Natural killer cell (primary cell): ENCODE measurements at regions not wholly inside any gene's neighbourhood (a gene's known extent, or its start where the extent isn't known, plus 50 kb on each side); places are given as distances from the start of the nearest gene placed in this dataset.

Source experiments
- ATAC-seq, 3 donors: fragments of 150-1000 bp in 2 of 3; fragments of 200-7000 bp in 1 of 3; cut with Tn5 transposase; 1 replicate in 1 of 3; 2 replicates in 2 of 3; pipeline ENCODE4 v1.10.0; 2021; ENCODE audit warnings: mild to moderate bottlenecking in 2 of 3, moderate library complexity in 2 of 3
- DNase-seq, 2 donors: peaks; one replicate each; pipeline versions ENCODE4 v3.0.0 to v3.0.0-alpha.2; 2013 to 2021; ENCODE audit warnings: mixed read lengths in 1 of 2
- H3K27ac ChIP-seq: one replicate; pipeline ENCODE4 v1.5.1; 2013; ENCODE audit warnings: mild to moderate bottlenecking, low read length
- H3K27me3 ChIP-seq: one replicate; pipeline ENCODE4 v1.6.1; 2013; ENCODE audit warnings: low read length; ENCODE audit not compliant: control insufficient read depth, insufficient read depth
- H3K36me3 ChIP-seq: one replicate; pipeline ENCODE4 v1.6.1; 2013; ENCODE audit warnings: low read length; ENCODE audit not compliant: control insufficient read depth, insufficient read depth
- H3K4me1 ChIP-seq: one replicate; pipeline ENCODE4 v1.6.1; 2013; ENCODE audit warnings: low read length; ENCODE audit not compliant: control insufficient read depth, insufficient read depth
- H3K4me3 ChIP-seq: one replicate; pipeline ENCODE4 v1.5.1; 2013; ENCODE audit warnings: low read length
- H3K9me3 ChIP-seq: one replicate; pipeline ENCODE4 v1.6.1; 2013; ENCODE audit warnings: low read length; ENCODE audit not compliant: control insufficient read depth, insufficient read depth
- H3K27ac Mint-ChIP-seq, 2 donors: one replicate each; pipeline ENCODE4 v1.8.0; 2022; ENCODE audit warnings: mild to moderate bottlenecking in 2 of 2, mixed read lengths in 2 of 2, moderate library complexity in 1 of 2
- H3K27me3 Mint-ChIP-seq, 2 donors: one replicate each; pipeline ENCODE4 v1.8.0; 2022; ENCODE audit warnings: low read depth in 2 of 2, mixed read lengths in 2 of 2
- H3K36me3 Mint-ChIP-seq: one replicate; pipeline ENCODE4 v1.8.0; 2022; ENCODE audit warnings: mixed read lengths
- H3K4me1 Mint-ChIP-seq, 2 donors: one replicate each; pipeline ENCODE4 v1.8.0; 2022; ENCODE audit warnings: mixed read lengths in 2 of 2
- H3K4me3 Mint-ChIP-seq: one replicate; pipeline ENCODE4 v1.8.0; 2022; ENCODE audit warnings: mild to moderate bottlenecking, moderate library complexity, mixed read lengths
- H3K9me3 Mint-ChIP-seq, 2 donors: one replicate each; pipeline ENCODE4 v1.8.0; 2022; ENCODE audit warnings: mixed read lengths in 2 of 2
- WGBS: methylation state at CpG from one replicate; pipeline ENCODE4 v1.1.7; 2013; ENCODE audit warnings: missing lambda C conversion rate; ENCODE audit not compliant: insufficient coverage; 5-methylcytosine and 5-hydroxymethylcytosine counted together
- intact Hi-C: fragments of 100-400 bp; cut with micrococcal nuclease; formaldehyde crosslinking; loops from one replicate; pipeline ENCODE4 v1.14.2; 2022
- TF ChIP-seq, protein P1 (sequence below): fragments of 200-600 bp; IDR thresholded peaks from one replicate; pipeline ENCODE4 v1.8.0; 2022; ENCODE audit warnings: antibody characterized with exemption

- peaks cover 2 to 5% of the 10 kb centered on the region in 2 donors for H3K9me3 Mint-ChIP-seq
- no peaks in the 10 kb centered on the region for H3K9me3 ChIP-seq
- 92% methylated on average over 5 of the region's 6 CpGs for WGBS
Observed at GRCh38 chr3:64303881-64304280, 78.6 kb upstream of the PRICKLE2 start.

GRCh38 chr3:64303401-64303800, 78.1 kb upstream of the PRICKLE2 start:
- intact Hi-C loops, result no loop called here
- no peak overlapping the region for H3K27ac Mint-ChIP-seq
- H3K36me3 ChIP-seq, result no peaks in the 10 kb centered on the region
- peaks cover 8% of the 10 kb centered on the region for H3K36me3 Mint-ChIP-seq
- no peaks in the 10 kb centered on the region for H3K27me3 ChIP-seq
- H3K4me1 ChIP-seq, result no peaks in the 10 kb centered on the region
- WGBS, result 93% methylated on average over 5 of the region's 6 CpGs
- H3K9me3 Mint-ChIP-seq, result peaks cover 3 to 8% of the 10 kb centered on the region in 2 donors
- no peaks in the 10 kb centered on the region for H3K27me3 Mint-ChIP-seq
- TF ChIP-seq, protein P1, sequence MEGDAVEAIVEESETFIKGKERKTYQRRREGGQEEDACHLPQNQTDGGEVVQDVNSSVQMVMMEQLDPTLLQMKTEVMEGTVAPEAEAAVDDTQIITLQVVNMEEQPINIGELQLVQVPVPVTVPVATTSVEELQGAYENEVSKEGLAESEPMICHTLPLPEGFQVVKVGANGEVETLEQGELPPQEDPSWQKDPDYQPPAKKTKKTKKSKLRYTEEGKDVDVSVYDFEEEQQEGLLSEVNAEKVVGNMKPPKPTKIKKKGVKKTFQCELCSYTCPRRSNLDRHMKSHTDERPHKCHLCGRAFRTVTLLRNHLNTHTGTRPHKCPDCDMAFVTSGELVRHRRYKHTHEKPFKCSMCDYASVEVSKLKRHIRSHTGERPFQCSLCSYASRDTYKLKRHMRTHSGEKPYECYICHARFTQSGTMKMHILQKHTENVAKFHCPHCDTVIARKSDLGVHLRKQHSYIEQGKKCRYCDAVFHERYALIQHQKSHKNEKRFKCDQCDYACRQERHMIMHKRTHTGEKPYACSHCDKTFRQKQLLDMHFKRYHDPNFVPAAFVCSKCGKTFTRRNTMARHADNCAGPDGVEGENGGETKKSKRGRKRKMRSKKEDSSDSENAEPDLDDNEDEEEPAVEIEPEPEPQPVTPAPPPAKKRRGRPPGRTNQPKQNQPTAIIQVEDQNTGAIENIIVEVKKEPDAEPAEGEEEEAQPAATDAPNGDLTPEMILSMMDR, result no peak
- no peak overlapping the region for H3K27ac ChIP-seq
- ATAC-seq, result no peak
- no peaks in the 10 kb centered on the region for H3K4me1 Mint-ChIP-seq
- no peaks in the 10 kb centered on the region for H3K9me3 ChIP-seq
- H3K4me3 Mint-ChIP-seq, result no peak overlapping the region
- no peak overlapping the region for H3K4me3 ChIP-seq
- no peak for DNase-seq

More at GRCh38 chr3:64303881-64304280, 78.6 kb upstream of the PRICKLE2 start:
- no peaks in the 10 kb centered on the region for H3K4me1 ChIP-seq
- Mint-ChIP-seq H3K27me3 (no peaks in the 10 kb centered on the region), H3K4me3 (no peak overlapping the region), H3K27ac (no peak overlapping the region), H3K4me1 (no peaks in the 10 kb centered on the region), H3K36me3 (peaks cover 3% of the 10 kb centered on the region)
- no peaks in the 10 kb centered on the region for H3K27me3 ChIP-seq
- ATAC-seq, result no peak
- no peak overlapping the region for H3K27ac ChIP-seq
- no peaks in the 10 kb centered on the region for H3K36me3 ChIP-seq
- TF ChIP-seq, protein P1, result no peak
- intact Hi-C loops, result no loop called here
- no peak for DNase-seq
- no peak overlapping the region for H3K4me3 ChIP-seq

DNA sequence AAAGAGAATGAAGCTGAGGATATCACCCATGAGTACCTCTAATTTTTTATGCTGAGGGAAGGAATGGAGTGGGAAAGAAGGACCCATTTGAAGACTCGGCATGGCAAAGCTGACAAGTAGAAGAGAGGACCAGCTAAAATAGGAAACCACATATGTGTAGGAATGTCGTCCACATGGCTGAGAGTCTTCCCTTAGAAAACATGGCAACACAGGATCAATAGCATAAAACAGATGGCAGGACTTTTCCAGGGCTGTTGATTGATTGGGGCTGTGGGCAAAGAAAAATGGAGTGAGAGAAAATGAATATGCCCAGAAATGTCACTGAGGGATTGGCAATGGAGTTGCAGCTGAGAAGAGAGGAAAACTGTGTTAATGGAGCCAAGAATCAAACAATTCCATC, 76.2 kb upstream of the PRICKLE2 start:
- TF ChIP-seq, protein P1, result no peak
- ATAC-seq (no peak), DNase-seq (no peak)
- Mint-ChIP-seq H3K36me3 (peaks cover 9% of the 10 kb centered on the region), H3K27ac (no peak overlapping the region), H3K4me3 (no peak overlapping the region), H3K4me1 (no peaks in the 10 kb centered on the region), H3K9me3 (peaks cover 6 to 11% of the 10 kb centered on the region in 2 donors), H3K27me3 (no peaks in the 10 kb centered on the region)
- Histone ChIP-seq H3K36me3 (no peaks in the 10 kb centered on the region), H3K4me3 (no peak overlapping the region), H3K9me3 (peaks cover 4% of the 10 kb centered on the region), H3K4me1 (no peaks in the 10 kb centered on the region), H3K27ac (no peak overlapping the region), H3K27me3 (no peaks in the 10 kb centered on the region)
- intact Hi-C loops, result no loop called here
- 77% methylated on average over 2 of the region's 2 CpGs for WGBS

DNA sequence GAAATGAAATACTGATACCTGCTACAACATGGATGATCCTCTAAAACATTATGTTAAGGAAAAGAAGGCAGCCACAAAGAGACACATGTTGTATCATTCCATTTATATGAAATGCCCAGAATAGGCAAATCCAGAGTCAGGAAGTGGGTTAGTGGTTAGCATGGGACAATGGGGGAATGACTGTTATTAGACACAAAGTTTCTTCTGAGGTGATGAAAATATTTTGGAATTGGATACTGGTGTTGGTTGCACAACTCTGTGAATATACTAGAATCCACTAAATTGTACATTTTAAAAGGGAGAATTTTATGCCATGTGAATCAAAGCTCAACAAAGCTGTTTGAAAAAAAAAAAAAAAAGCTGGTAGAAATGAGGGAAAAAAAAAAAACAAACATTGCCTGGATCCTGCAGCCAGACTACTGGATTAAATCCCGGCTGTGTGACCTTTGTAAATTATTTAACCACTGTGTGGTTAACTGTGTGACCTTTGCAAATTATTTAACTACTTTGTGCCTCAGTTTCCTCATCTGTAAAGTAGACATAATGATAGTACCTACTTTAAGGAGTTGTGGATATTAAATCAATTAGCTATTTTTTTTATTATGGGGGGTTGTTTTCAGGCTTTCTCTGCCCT, 75.6 kb upstream of the PRICKLE2 start:
- Mint-ChIP-seq H3K9me3 (peaks cover 6 to 11% of the 10 kb centered on the region in 2 donors), H3K4me3 (no peak overlapping the region), H3K27ac (no peak overlapping the region), H3K4me1 (no peaks in the 10 kb centered on the region), H3K36me3 (peaks cover 9% of the 10 kb centered on the region), H3K27me3 (no peaks in the 10 kb centered on the region)
- H3K4me3 ChIP-seq, result no peak overlapping the region
- H3K9me3 ChIP-seq, result peaks cover 4% of the 10 kb centered on the region
- 69% methylated on average over 1 of the region's 1 CpG for WGBS
- H3K27me3 ChIP-seq, result no peaks in the 10 kb centered on the region
- ATAC-seq (no peak), DNase-seq (no peak)
- H3K4me1 ChIP-seq, result no peaks in the 10 kb centered on the region
- intact Hi-C loops, result no loop called here
- no peak overlapping the region for H3K27ac ChIP-seq
- H3K36me3 ChIP-seq, result no peaks in the 10 kb centered on the region
- TF ChIP-seq, protein P1, result no peak
